Neural cell (in vitro differentiated cells): ENCODE measurements at regions not wholly inside any gene's neighbourhood (a gene's known extent, or its start where the extent isn't known, plus 50 kb on each side); places are given as distances from the start of the nearest gene placed in this dataset.

Experiments used
- H2AFZ ChIP-seq: fragments of 200-600, 300-800 bp; sonication (generic), shearing (Covaris generic); 2 replicates; pipeline ENCODE4 v1.6.0; 2014; ENCODE audit warnings: low read depth, mild to moderate bottlenecking, antibody characterized with exemption, low read length, moderate library complexity
- H3F3A ChIP-seq: fragments of 200-600 bp; shearing (Covaris generic); 2 replicates; pipeline ENCODE4 v1.6.1; 2016; ENCODE audit warnings: mild to moderate bottlenecking, moderate library complexity, mixed read lengths, antibody characterized with exemption, low read length; ENCODE audit not compliant: insufficient read depth, poor library complexity, severe bottlenecking
- H3K27ac ChIP-seq: fragments of 200-600, 300-800 bp; sonication (generic), shearing (Covaris generic); 2 replicates; pipeline ENCODE4 v1.5.1; 2014; ENCODE audit warnings: mild to moderate bottlenecking, low read length, moderate library complexity
- H3K27me3 ChIP-seq: fragments of 300-800, 200-600 bp; sonication (generic), shearing (Covaris generic); 2 replicates; pipeline ENCODE4 v1.6.0; 2014; ENCODE audit warnings: mild to moderate bottlenecking, low read depth, low read length, moderate library complexity; ENCODE audit not compliant: insufficient read depth
- H3K36me3 ChIP-seq: fragments of 300-800, 200-600 bp; sonication (generic), shearing (Covaris generic); 2 replicates; pipeline ENCODE4 v1.5.1; 2014; ENCODE audit warnings: mild to moderate bottlenecking, antibody characterized with exemption, low read length, moderate library complexity; ENCODE audit not compliant: insufficient read depth
- H3K4me2 ChIP-seq: fragments of 300-800, 200-600 bp; sonication (generic), shearing (Covaris generic); 2 replicates; pipeline ENCODE4 v1.6.0; 2014; ENCODE audit warnings: mild to moderate bottlenecking, low read length
- H3K4me3 ChIP-seq: fragments of 300-800, 200-600 bp; sonication (generic), shearing (Covaris generic); 2 replicates; pipeline ENCODE4 v1.5.1; 2014; ENCODE audit warnings: mild to moderate bottlenecking, low read length, moderate library complexity
- H3K79me2 ChIP-seq: fragments of 200-600 bp; shearing (Covaris generic); replicated peaks from 2 replicates; pipeline ENCODE4 v1.6.0; 2014; ENCODE audit warnings: mild to moderate bottlenecking, low read length, moderate library complexity; ENCODE audit not compliant: insufficient read depth
- H3K9ac ChIP-seq: fragments of 300-800, 200-600 bp; sonication (generic), shearing (Covaris generic); 2 replicates; pipeline ENCODE4 v1.6.1; 2016; ENCODE audit warnings: mild to moderate bottlenecking, low read length, mixed read lengths
- H3K9me2 ChIP-seq: fragments of 200-600 bp; shearing (Covaris generic); 2 replicates; pipeline ENCODE4 v1.6.1; 2016; ENCODE audit warnings: mild to moderate bottlenecking, low read length, mixed read lengths; ENCODE audit not compliant: insufficient read depth
- H3K9me3 ChIP-seq: fragments of 200-600, 300-800 bp; sonication (generic), shearing (Covaris generic); 2 replicates; pipeline ENCODE4 v1.6.1; 2016; ENCODE audit warnings: mild to moderate bottlenecking, mixed run types, low read length, moderate library complexity, mixed read lengths
- H4K20me1 ChIP-seq: fragments of 200-600 bp; shearing (Covaris generic); 2 replicates; pipeline ENCODE4 v1.6.1; 2016; ENCODE audit warnings: mild to moderate bottlenecking, mixed run types; ENCODE audit not compliant: insufficient read depth
- EP300 ChIP-seq: fragments of 450-650 bp; conservative IDR thresholded peaks from 2 replicates; pipeline ENCODE4 v1.6.1; 2014; ENCODE audit warnings: antibody characterized with exemption, mild to moderate bottlenecking, moderate library complexity; ENCODE audit not compliant: poor library complexity, severe bottlenecking
- EZH2 ChIP-seq: fragments of 200-600, 300-800 bp; shearing (Covaris generic), sonication (generic); IDR thresholded peaks from 2 replicates; pipeline ENCODE4 v1.6.1; 2014; ENCODE audit warnings: antibody characterized with exemption, low read length, borderline replicate concordance, mild to moderate bottlenecking; ENCODE audit not compliant: insufficient read depth, poor library complexity, severe bottlenecking
- MXI1 ChIP-seq: fragments of 450-650 bp; conservative IDR thresholded peaks from 2 replicates; pipeline ENCODE4 v1.6.1; 2014; ENCODE audit warnings: antibody characterized with exemption, mild to moderate bottlenecking; ENCODE audit not compliant: poor library complexity, severe bottlenecking
- POLR2AphosphoS5 ChIP-seq: IDR thresholded peaks from 2 replicates; pipeline ENCODE4 v1.6.1; 2012
- RAD21 ChIP-seq: fragments of 450-650 bp; conservative IDR thresholded peaks from 2 replicates; pipeline ENCODE4 v1.6.1; 2014; ENCODE audit warnings: antibody characterized with exemption, mild to moderate bottlenecking, moderate library complexity
- REST ChIP-seq: IDR thresholded peaks from 2 replicates; pipeline ENCODE4 v1.6.1; 2012; ENCODE audit warnings: borderline replicate concordance
- TAF1 ChIP-seq: IDR thresholded peaks from 2 replicates; pipeline ENCODE4 v1.6.1; 2012; ENCODE audit warnings: low read depth
- TF ChIP-seq, protein P1 (sequence below): fragments of 450-650 bp; IDR thresholded peaks from 2 replicates; pipeline ENCODE4 v1.5.1; 2014; ENCODE audit warnings: antibody characterized with exemption, mild to moderate bottlenecking, moderate library complexity; ENCODE audit not compliant: poor library complexity, severe bottlenecking

DNA sequence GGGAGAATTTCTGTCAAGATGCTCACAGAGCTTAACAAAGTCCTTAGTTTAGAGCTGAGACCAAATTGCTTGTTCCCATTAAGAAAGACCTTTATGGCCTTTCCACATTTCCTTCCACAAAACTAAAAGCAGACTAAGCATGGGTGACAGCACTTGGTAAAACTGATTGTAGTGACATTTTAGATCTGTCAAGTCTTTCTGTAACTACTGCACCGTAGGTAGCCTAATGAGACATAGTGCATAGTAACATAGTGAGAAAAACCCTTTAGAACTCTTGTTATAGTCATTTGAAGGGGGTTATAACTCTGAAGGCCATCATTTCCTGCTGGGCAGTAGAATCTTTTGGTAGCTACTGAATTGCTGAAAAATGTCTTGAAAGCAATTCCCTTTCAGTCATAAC lies 990.9 kb upstream of the CNTN5 start:
- no peak overlapping the region for H3K9ac ChIP-seq
- no peaks in the 10 kb centered on the region for H3K36me3 ChIP-seq
- H3K4me2 ChIP-seq, result no peak overlapping the region
- TF ChIP-seq EP300, result peak; percentile 89
- TF ChIP-seq POLR2AphosphoS5, result peak; percentile 75
- TF ChIP-seq REST, result peak; percentile 21
- no peak for TF ChIP-seq TAF1
- no peak for TF ChIP-seq EZH2
- TF ChIP-seq RAD21, result peak; percentile 24
- no peak for TF ChIP-seq MXI1
- H4K20me1 ChIP-seq, result no peaks in the 10 kb centered on the region
- H3K4me3 ChIP-seq, result no peak overlapping the region
- H3K9me3 ChIP-seq, result no peaks in the 10 kb centered on the region
- no peaks in the 10 kb centered on the region for H3K27me3 ChIP-seq
- H3F3A ChIP-seq, result no peaks in the 10 kb centered on the region
- H3K9me2 ChIP-seq, result no peaks in the 10 kb centered on the region
- no peak overlapping the region for H2AFZ ChIP-seq
- no peaks in the 10 kb centered on the region for H3K79me2 ChIP-seq
- H3K27ac ChIP-seq, result peak overlapping the region; percentile 44

- Histone ChIP-seq H3K4me3 (no peak overlapping the region), H3K79me2 (no peaks in the 10 kb centered on the region), H3F3A (no peaks in the 10 kb centered on the region), H3K36me3 (no peaks in the 10 kb centered on the region), H2AFZ (no peak overlapping the region), H3K9me3 (no peaks in the 10 kb centered on the region), H3K9ac (no peak overlapping the region), H4K20me1 (no peaks in the 10 kb centered on the region), H3K27ac (no peak overlapping the region), H3K9me2 (no peaks in the 10 kb centered on the region), H3K4me2 (no peak overlapping the region), H3K27me3 (no peaks in the 10 kb centered on the region)
- no peak for TF ChIP-seq RAD21
- TF ChIP-seq POLR2AphosphoS5, result no peak
- no peak for TF ChIP-seq REST
- TF ChIP-seq EP300, result no peak
- TF ChIP-seq TAF1, result no peak
- TF ChIP-seq, protein P1, sequence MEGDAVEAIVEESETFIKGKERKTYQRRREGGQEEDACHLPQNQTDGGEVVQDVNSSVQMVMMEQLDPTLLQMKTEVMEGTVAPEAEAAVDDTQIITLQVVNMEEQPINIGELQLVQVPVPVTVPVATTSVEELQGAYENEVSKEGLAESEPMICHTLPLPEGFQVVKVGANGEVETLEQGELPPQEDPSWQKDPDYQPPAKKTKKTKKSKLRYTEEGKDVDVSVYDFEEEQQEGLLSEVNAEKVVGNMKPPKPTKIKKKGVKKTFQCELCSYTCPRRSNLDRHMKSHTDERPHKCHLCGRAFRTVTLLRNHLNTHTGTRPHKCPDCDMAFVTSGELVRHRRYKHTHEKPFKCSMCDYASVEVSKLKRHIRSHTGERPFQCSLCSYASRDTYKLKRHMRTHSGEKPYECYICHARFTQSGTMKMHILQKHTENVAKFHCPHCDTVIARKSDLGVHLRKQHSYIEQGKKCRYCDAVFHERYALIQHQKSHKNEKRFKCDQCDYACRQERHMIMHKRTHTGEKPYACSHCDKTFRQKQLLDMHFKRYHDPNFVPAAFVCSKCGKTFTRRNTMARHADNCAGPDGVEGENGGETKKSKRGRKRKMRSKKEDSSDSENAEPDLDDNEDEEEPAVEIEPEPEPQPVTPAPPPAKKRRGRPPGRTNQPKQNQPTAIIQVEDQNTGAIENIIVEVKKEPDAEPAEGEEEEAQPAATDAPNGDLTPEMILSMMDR, result no peak
- no peak for TF ChIP-seq MXI1
Observed at GRCh38 chr11:98036810-98037209, 983.9 kb upstream of the CNTN5 start.
